ENCODE measurements at regions not wholly inside any gene's neighbourhood (a gene's known extent, or its start where the extent isn't known, plus 50 kb on each side); places are given as distances from the start of the nearest gene placed in this dataset.

- TF ChIP-seq HEY1 (CRISPR knock-in tag; IDR thresholded peaks at IDR 0.05; ENCODE audit: borderline replicate concordance) (no peak), MAX (CRISPR knock-in tag; IDR thresholded peaks at IDR 0.05) (no peak), EP400 (IDR thresholded peaks at IDR 0.05) (no peak), THRB (CRISPR knock-in tag; conservative IDR thresholded peaks at IDR 0.05) (no peak), ZKSCAN3 (CRISPR knock-in tag; IDR thresholded peaks at IDR 0.05) (no peak), ATF2 (CRISPR knock-in tag; IDR thresholded peaks at IDR 0.05) (no peak), E2F5 (CRISPR knock-in tag; IDR thresholded peaks at IDR 0.05) (no peak), EZH2 (IDR thresholded peaks at IDR 0.05; ENCODE audit: borderline replicate concordance, low read depth, low read length) (no peak), KLF1 (tag; IDR thresholded peaks at IDR 0.05) (no peak), KDM1A (IDR thresholded peaks at IDR 0.05) (no peak), CTCF (IDR thresholded peaks at IDR 0.05 in 2 of 3, conservative IDR thresholded peaks at IDR 0.05 in 1 of 3; ENCODE audit: insufficient read depth in 2 of 3, low read depth in 1 of 3, low read length in 3 of 3) (no peak), ATF1 (CRISPR knock-in tag; IDR thresholded peaks at IDR 0.05) (no peak), ATF1 (tag; IDR thresholded peaks at IDR 0.05) (no peak), SP1 (CRISPR knock-in tag; IDR thresholded peaks at IDR 0.05) (no peak)
These were observed 251.9 kb upstream of the KLF3 start for GRCh38 chr4:38411981-38412536.

Measured in K562 (cell line).